WTC11 (cell line): ENCODE measurements at regions not wholly inside any gene's neighbourhood (a gene's known extent, or its start where the extent isn't known, plus 50 kb on each side); places are given as distances from the start of the nearest gene placed in this dataset.

ENCODE experiments used
- ATAC-seq: fragments of 200-7000 bp; cut with Tn5 transposase; 2 replicates; pipeline ENCODE4 v1.10.0; 2021; ENCODE audit warnings: mild to moderate bottlenecking, moderate library complexity
- CTCF ChIA-PET: fragments of 300-600 bp; sonication (Branson Sonifier 250); formaldehyde crosslinking; loops from one replicate; lab custom pipeline; 2021; ENCODE audit warnings: antibody characterized with exemption; lab: Charles Lee
- POLR2A ChIA-PET: fragments of 350-600 bp; sonication (Branson Sonifier 250); formaldehyde crosslinking; loops from one replicate; lab custom pipeline; 2021; ENCODE audit warnings: antibody characterized with exemption; lab: Charles Lee
- DNase-seq: peaks from one replicate; pipeline ENCODE4 v3.0.0; 2021; ENCODE audit warnings: low spot score
- H3K27ac Mint-ChIP-seq: 2 replicates; pipeline ENCODE4 v1.8.0; 2021; ENCODE audit warnings: mixed read lengths
- H3K27me3 Mint-ChIP-seq: 2 replicates; pipeline ENCODE4 v1.8.0; 2021; ENCODE audit warnings: low read depth, mild to moderate bottlenecking, moderate library complexity, mixed read lengths
- H3K36me3 Mint-ChIP-seq: 2 replicates; pipeline ENCODE4 v1.8.0; 2021; ENCODE audit warnings: mixed read lengths
- H3K4me1 Mint-ChIP-seq: 2 replicates; pipeline ENCODE4 v1.8.0; 2022; ENCODE audit warnings: mixed read lengths
- H3K4me3 Mint-ChIP-seq: 2 replicates; pipeline ENCODE4 v1.8.0; 2021; ENCODE audit warnings: mild to moderate bottlenecking, moderate library complexity, mixed read lengths
- H3K9me3 Mint-ChIP-seq: 2 replicates; pipeline ENCODE4 v1.8.0; 2021; ENCODE audit warnings: mixed read lengths
- ELF4 ChIP-seq: sonication (generic); formaldehyde crosslinking; IDR thresholded peaks from 2 replicates; pipeline ENCODE4 v1.8.1; 2022; ENCODE audit warnings: low read depth, mild to moderate bottlenecking, moderate library complexity, missing genetic modification reagents
- FOXK1 ChIP-seq: sonication (generic); formaldehyde crosslinking; IDR thresholded peaks from 2 replicates; pipeline ENCODE4 v1.8.0; 2022; ENCODE audit warnings: mild to moderate bottlenecking, moderate library complexity, missing genetic modification reagents
- GABPB1 ChIP-seq: sonication (generic); formaldehyde crosslinking; IDR thresholded peaks from 2 replicates; pipeline ENCODE4 v1.8.1; 2023; ENCODE audit warnings: mild to moderate bottlenecking, missing genetic modification reagents
- GTF2I ChIP-seq: fragments of 250-450 bp; sonication (Bioruptor Pico); conservative IDR thresholded peaks from 2 replicates; pipeline ENCODE4 v1.4.0; 2021; ENCODE audit warnings: mild to moderate bottlenecking
- IRF2 ChIP-seq: sonication (generic); formaldehyde crosslinking; IDR thresholded peaks from 2 replicates; pipeline ENCODE4 v1.8.0; 2022; ENCODE audit warnings: low read depth, missing genetic modification reagents, borderline replicate concordance
- OVOL2 ChIP-seq: fragments of 250-450 bp; sonication (Bioruptor Pico); IDR thresholded peaks from 2 replicates; pipeline ENCODE4 v1.9.0; 2021; ENCODE audit warnings: mild to moderate bottlenecking, borderline replicate concordance
- PRRX2 ChIP-seq: fragments of 250-450 bp; sonication (Bioruptor Pico); IDR thresholded peaks from 2 replicates; pipeline ENCODE4 v1.8.0; 2021; ENCODE audit warnings: mild to moderate bottlenecking
- ZNF232 ChIP-seq: sonication (generic); formaldehyde crosslinking; IDR thresholded peaks from 2 replicates; pipeline ENCODE4 v1.8.0; 2022; ENCODE audit warnings: mild to moderate bottlenecking, missing genetic modification reagents
- ZNF317 ChIP-seq: sonication (generic); formaldehyde crosslinking; IDR thresholded peaks from 2 replicates; pipeline ENCODE4 v1.8.1; 2023; ENCODE audit warnings: low read depth, mild to moderate bottlenecking, moderate library complexity, missing genetic modification reagents, borderline replicate concordance
- ZNF416 ChIP-seq: fragments of 250-450 bp; sonication (Bioruptor Pico); IDR thresholded peaks from 2 replicates; pipeline ENCODE4 v1.9.0; 2021; ENCODE audit warnings: mild to moderate bottlenecking, inconsistent platforms
- TF ChIP-seq, protein P1 (sequence below): fragments of 250-450 bp; sonication (Bioruptor Pico); IDR thresholded peaks from 2 replicates; pipeline ENCODE4 v1.9.0; 2021; ENCODE audit warnings: mild to moderate bottlenecking, borderline replicate concordance
- TF ChIP-seq, protein P2 (sequence below): sonication (generic); formaldehyde crosslinking; IDR thresholded peaks from 2 replicates; pipeline ENCODE4 v1.8.1; 2023; ENCODE audit warnings: mild to moderate bottlenecking, missing genetic modification reagents, moderate library complexity
- TF ChIP-seq, protein P3 (sequence below): sonication (generic); formaldehyde crosslinking; IDR thresholded peaks from 2 replicates; pipeline ENCODE4 v1.8.1; 2022; ENCODE audit warnings: mild to moderate bottlenecking, moderate library complexity, missing genetic modification reagents
- TF ChIP-seq, protein P4 (sequence below): sonication (generic); formaldehyde crosslinking; IDR thresholded peaks from 2 replicates; pipeline ENCODE4 v1.8.1; 2022; ENCODE audit warnings: mild to moderate bottlenecking, missing genetic modification reagents, moderate library complexity, borderline replicate concordance
- TF ChIP-seq, protein P5 (sequence below): sonication (generic); formaldehyde crosslinking; IDR thresholded peaks from 2 replicates; pipeline ENCODE4 v1.8.0; 2022; ENCODE audit warnings: missing genetic modification reagents

DNA sequence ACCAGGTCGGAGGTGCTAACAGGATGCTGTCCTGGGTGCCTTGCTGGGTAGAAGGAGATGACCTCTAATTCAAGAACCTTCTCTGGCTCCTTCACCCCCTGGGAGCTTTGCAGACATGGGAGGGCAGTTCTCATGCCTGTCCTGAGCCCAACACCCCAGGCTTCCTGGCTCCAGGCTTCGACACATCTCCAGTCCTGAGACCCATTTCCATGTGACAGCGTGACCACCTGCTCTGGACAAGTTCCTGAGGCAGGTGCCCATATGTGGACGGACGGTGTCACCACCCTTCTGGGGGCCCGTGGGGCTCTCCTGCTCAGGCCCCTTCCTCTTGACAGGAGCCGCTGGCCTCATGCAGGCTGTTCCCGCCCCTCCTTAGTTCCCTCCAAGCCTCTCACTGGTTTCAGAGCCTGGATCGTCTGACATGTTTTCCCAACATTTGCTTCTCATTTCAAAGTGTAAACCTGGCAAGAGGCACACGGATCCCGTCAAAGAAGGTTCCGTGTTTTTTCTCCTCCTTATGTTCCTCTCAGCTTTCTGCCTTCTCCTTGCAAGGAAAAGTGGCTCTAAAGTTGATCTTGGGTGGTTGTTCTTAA, 291.9 kb upstream of the RTL1 start:
- peaks cover 14% of the 10 kb centered on the region for H3K4me1 Mint-ChIP-seq
- TF ChIP-seq, protein P1, sequence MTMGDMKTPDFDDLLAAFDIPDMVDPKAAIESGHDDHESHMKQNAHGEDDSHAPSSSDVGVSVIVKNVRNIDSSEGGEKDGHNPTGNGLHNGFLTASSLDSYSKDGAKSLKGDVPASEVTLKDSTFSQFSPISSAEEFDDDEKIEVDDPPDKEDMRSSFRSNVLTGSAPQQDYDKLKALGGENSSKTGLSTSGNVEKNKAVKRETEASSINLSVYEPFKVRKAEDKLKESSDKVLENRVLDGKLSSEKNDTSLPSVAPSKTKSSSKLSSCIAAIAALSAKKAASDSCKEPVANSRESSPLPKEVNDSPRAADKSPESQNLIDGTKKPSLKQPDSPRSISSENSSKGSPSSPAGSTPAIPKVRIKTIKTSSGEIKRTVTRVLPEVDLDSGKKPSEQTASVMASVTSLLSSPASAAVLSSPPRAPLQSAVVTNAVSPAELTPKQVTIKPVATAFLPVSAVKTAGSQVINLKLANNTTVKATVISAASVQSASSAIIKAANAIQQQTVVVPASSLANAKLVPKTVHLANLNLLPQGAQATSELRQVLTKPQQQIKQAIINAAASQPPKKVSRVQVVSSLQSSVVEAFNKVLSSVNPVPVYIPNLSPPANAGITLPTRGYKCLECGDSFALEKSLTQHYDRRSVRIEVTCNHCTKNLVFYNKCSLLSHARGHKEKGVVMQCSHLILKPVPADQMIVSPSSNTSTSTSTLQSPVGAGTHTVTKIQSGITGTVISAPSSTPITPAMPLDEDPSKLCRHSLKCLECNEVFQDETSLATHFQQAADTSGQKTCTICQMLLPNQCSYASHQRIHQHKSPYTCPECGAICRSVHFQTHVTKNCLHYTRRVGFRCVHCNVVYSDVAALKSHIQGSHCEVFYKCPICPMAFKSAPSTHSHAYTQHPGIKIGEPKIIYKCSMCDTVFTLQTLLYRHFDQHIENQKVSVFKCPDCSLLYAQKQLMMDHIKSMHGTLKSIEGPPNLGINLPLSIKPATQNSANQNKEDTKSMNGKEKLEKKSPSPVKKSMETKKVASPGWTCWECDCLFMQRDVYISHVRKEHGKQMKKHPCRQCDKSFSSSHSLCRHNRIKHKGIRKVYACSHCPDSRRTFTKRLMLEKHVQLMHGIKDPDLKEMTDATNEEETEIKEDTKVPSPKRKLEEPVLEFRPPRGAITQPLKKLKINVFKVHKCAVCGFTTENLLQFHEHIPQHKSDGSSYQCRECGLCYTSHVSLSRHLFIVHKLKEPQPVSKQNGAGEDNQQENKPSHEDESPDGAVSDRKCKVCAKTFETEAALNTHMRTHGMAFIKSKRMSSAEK (CRISPR knock-in tag) = no peak
- TF ChIP-seq IRF2 = no peak
- TF ChIP-seq ZNF232 = no peak
- TF ChIP-seq ZNF416 = no peak
- no peak for TF ChIP-seq ZNF317 (CRISPR knock-in tag)
- TF ChIP-seq, protein P2, sequence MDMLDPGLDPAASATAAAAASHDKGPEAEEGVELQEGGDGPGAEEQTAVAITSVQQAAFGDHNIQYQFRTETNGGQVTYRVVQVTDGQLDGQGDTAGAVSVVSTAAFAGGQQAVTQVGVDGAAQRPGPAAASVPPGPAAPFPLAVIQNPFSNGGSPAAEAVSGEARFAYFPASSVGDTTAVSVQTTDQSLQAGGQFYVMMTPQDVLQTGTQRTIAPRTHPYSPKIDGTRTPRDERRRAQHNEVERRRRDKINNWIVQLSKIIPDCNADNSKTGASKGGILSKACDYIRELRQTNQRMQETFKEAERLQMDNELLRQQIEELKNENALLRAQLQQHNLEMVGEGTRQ (CRISPR knock-in tag) = no peak
- no peak for TF ChIP-seq OVOL2 (CRISPR knock-in tag)
- TF ChIP-seq FOXK1 (CRISPR knock-in tag) = no peak
- TF ChIP-seq, protein P3, sequence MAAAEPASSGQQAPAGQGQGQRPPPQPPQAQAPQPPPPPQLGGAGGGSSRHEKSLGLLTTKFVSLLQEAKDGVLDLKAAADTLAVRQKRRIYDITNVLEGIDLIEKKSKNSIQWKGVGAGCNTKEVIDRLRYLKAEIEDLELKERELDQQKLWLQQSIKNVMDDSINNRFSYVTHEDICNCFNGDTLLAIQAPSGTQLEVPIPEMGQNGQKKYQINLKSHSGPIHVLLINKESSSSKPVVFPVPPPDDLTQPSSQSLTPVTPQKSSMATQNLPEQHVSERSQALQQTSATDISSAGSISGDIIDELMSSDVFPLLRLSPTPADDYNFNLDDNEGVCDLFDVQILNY (CRISPR knock-in tag) = no peak
- TF ChIP-seq, protein P4, sequence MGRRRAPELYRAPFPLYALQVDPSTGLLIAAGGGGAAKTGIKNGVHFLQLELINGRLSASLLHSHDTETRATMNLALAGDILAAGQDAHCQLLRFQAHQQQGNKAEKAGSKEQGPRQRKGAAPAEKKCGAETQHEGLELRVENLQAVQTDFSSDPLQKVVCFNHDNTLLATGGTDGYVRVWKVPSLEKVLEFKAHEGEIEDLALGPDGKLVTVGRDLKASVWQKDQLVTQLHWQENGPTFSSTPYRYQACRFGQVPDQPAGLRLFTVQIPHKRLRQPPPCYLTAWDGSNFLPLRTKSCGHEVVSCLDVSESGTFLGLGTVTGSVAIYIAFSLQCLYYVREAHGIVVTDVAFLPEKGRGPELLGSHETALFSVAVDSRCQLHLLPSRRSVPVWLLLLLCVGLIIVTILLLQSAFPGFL (CRISPR knock-in tag) = no peak
- TF ChIP-seq, protein P5, sequence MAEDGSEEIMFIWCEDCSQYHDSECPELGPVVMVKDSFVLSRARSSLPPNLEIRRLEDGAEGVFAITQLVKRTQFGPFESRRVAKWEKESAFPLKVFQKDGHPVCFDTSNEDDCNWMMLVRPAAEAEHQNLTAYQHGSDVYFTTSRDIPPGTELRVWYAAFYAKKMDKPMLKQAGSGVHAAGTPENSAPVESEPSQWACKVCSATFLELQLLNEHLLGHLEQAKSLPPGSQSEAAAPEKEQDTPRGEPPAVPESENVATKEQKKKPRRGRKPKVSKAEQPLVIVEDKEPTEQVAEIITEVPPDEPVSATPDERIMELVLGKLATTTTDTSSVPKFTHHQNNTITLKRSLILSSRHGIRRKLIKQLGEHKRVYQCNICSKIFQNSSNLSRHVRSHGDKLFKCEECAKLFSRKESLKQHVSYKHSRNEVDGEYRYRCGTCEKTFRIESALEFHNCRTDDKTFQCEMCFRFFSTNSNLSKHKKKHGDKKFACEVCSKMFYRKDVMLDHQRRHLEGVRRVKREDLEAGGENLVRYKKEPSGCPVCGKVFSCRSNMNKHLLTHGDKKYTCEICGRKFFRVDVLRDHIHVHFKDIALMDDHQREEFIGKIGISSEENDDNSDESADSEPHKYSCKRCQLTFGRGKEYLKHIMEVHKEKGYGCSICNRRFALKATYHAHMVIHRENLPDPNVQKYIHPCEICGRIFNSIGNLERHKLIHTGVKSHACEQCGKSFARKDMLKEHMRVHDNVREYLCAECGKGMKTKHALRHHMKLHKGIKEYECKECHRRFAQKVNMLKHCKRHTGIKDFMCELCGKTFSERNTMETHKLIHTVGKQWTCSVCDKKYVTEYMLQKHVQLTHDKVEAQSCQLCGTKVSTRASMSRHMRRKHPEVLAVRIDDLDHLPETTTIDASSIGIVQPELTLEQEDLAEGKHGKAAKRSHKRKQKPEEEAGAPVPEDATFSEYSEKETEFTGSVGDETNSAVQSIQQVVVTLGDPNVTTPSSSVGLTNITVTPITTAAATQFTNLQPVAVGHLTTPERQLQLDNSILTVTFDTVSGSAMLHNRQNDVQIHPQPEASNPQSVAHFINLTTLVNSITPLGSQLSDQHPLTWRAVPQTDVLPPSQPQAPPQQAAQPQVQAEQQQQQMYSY (CRISPR knock-in tag) = no peak
- TF ChIP-seq PRRX2 = no peak
- no peak for TF ChIP-seq ELF4 (CRISPR knock-in tag)
- TF ChIP-seq GTF2I (CRISPR knock-in tag) = no peak
- TF ChIP-seq GABPB1 (CRISPR knock-in tag) = no peak
- H3K9me3 Mint-ChIP-seq = no peaks in the 10 kb centered on the region
- no peak overlapping the region for H3K27ac Mint-ChIP-seq
- peaks cover 2% of the 10 kb centered on the region; the same call in 1 of the 2 replicates for H3K27me3 Mint-ChIP-seq
- ChIA-PET POLR2A (no interaction called here), CTCF (interaction anchor here (1.0 to 4.1 kb wide), 2 partner anchors 12 kb away, joined by 3 to 18 read pairs; no protein-coding TSS in a partner anchor)
- no peak overlapping the region for H3K4me3 Mint-ChIP-seq
- DNase-seq = no peak
- no peaks in the 10 kb centered on the region for H3K36me3 Mint-ChIP-seq
- ATAC-seq = no peak
